ENCODE measurements at regions not wholly inside any gene's neighbourhood (a gene's known extent, or its start where the extent isn't known, plus 50 kb on each side); places are given as distances from the start of the nearest gene placed in this dataset.

DNA sequence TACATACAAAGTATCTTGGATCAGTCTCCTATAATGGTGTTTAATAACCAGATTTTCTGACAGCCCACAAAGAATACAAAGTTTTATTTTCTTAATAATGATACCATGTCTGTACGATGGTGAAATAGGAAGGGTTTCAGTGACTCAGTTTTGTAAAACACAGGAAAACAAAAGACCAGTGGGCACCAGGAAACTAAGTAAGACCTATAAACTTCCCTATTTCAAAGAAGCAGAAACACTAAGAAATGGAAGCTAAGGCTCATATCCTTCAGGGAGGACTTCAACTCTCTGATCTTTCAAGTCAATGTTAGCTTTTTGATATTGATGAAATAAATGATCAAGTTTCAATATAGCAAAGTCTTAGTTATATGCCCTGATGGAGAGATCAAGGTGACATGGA, 196.0 kb downstream of the DUSP6 start:
- TF ChIP-seq MAX (IDR thresholded peaks at IDR 0.05; ENCODE audit: low read depth) (no peak), USF1 (IDR thresholded peaks at IDR 0.05; ENCODE audit: borderline replicate concordance, low read depth) (no peak), YY1 (IDR thresholded peaks at IDR 0.05; ENCODE audit: low read depth) (no peak), RCOR1 (IDR thresholded peaks at IDR 0.05; ENCODE audit: low read length) (no peak), MXI1 (IDR thresholded peaks at IDR 0.05; ENCODE audit: low read depth, low read length) (no peak), FOXJ3 (CRISPR knock-in tag; IDR thresholded peaks at IDR 0.05) (no peak), CTCF (IDR thresholded peaks at IDR 0.05) (no peak), RAD21 (IDR thresholded peaks at IDR 0.05; ENCODE audit: low read length) (no peak)
- TF ChIP-seq, protein P1, sequence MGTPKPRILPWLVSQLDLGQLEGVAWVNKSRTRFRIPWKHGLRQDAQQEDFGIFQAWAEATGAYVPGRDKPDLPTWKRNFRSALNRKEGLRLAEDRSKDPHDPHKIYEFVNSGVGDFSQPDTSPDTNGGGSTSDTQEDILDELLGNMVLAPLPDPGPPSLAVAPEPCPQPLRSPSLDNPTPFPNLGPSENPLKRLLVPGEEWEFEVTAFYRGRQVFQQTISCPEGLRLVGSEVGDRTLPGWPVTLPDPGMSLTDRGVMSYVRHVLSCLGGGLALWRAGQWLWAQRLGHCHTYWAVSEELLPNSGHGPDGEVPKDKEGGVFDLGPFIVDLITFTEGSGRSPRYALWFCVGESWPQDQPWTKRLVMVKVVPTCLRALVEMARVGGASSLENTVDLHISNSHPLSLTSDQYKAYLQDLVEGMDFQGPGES (IDR thresholded peaks at IDR 0.05; ENCODE audit: low read depth, low read length): no peak
